GM21447 (cell line): ENCODE measurements at regions not wholly inside any gene's neighbourhood (a gene's known extent, or its start where the extent isn't known, plus 50 kb on each side); places are given as distances from the start of the nearest gene placed in this dataset.
"Not testable (repeated sequence)": the region's sequence is repeated elsewhere in the genome, so short reads cannot be mapped to it uniquely, and the experiment has no call there.

ENCODE experiments used
- ATAC-seq: cut with Tn5 transposase; IDR thresholded peaks from one replicate; pipeline ENCODE4 v1.9.1; 2021; ENCODE audit not compliant: unreplicated experiment

GRCh38 chr13:71015516-71015915 is 851.5 kb downstream of the DACH1 start:
- ATAC-seq: no peak

GRCh38 chr13:71015021-71015420 is 852.0 kb downstream of the DACH1 start:
- ATAC-seq: no peak

GRCh38 chr13:71005919-71006318 is 861.1 kb downstream of the DACH1 start:
- ATAC-seq: no peak

GRCh38 chr13:70995338-70995737 is 871.7 kb downstream of the DACH1 start:
- ATAC-seq: no peak

- ATAC-seq: no peak
These were observed 872.8 kb downstream of the DACH1 start for GRCh38 chr13:70994191-70994590.

- no peak for ATAC-seq
These were observed 878.8 kb upstream of the KLHL1 start for GRCh38 chr13:70987043-70987442.

GRCh38 chr13:70985371-70985770 is 877.1 kb upstream of the KLHL1 start:
- ATAC-seq: no peak

- ATAC-seq: not testable (repeated sequence)
These were observed 873.0 kb upstream of the KLHL1 start for GRCh38 chr13:70981219-70981618.

- ATAC-seq: no peak
These were observed 861.1 kb upstream of the KLHL1 start for GRCh38 chr13:70969321-70969720.

- ATAC-seq: no peak
These were observed 859.3 kb upstream of the KLHL1 start for GRCh38 chr13:70967564-70967963.

- no peak for ATAC-seq
These were observed 856.6 kb upstream of the KLHL1 start for GRCh38 chr13:70964874-70965273.

- no peak for ATAC-seq
These were observed 855.9 kb upstream of the KLHL1 start for GRCh38 chr13:70964124-70964523.

- no peak for ATAC-seq
These were observed 852.7 kb upstream of the KLHL1 start for GRCh38 chr13:70960841-70961443.

- ATAC-seq: no peak
These were observed 851.0 kb upstream of the KLHL1 start for GRCh38 chr13:70959035-70959775.

GRCh38 chr13:70955887-70956286 is 847.6 kb upstream of the KLHL1 start:
- ATAC-seq: no peak

GRCh38 chr13:70950664-70951063 is 842.4 kb upstream of the KLHL1 start:
- ATAC-seq: no peak

GRCh38 chr13:70945506-70945905 is 837.3 kb upstream of the KLHL1 start:
- no peak for ATAC-seq

GRCh38 chr13:70941454-70941853 is 833.2 kb upstream of the KLHL1 start:
- no peak for ATAC-seq

- ATAC-seq: no peak
These were observed 830.2 kb upstream of the KLHL1 start for GRCh38 chr13:70938462-70938861.

- ATAC-seq: no peak
These were observed 824.3 kb upstream of the KLHL1 start for GRCh38 chr13:70932511-70932910.

- no peak for ATAC-seq
These were observed 815.9 kb upstream of the KLHL1 start for GRCh38 chr13:70923863-70924752.

GRCh38 chr13:70911286-70911685 is 803.0 kb upstream of the KLHL1 start:
- ATAC-seq: no peak
